Upper lobe of left lung (tissue), 6 donors: ENCODE measurements at regions not wholly inside any gene's neighbourhood (a gene's known extent, or its start where the extent isn't known, plus 50 kb on each side); places are given as distances from the start of the nearest gene placed in this dataset.

ENCODE experiments used
- ATAC-seq, 2 donors: fragments of 200-7000 bp; cut with Tn5 transposase; one replicate each; pipeline ENCODE4 v1.9.1; 2022; ENCODE audit warnings: mild to moderate bottlenecking in 2 of 2, moderate library complexity in 2 of 2; ENCODE audit not compliant: low FRiP score in 2 of 2
- DNase-seq, 2 donors: peaks; one replicate each; pipeline ENCODE4 v3.0.0-alpha.2; 2019 to 2020
- H3K27ac ChIP-seq, 4 donors: fragments of 200-600 bp; sonication (generic); one replicate each; pipeline ENCODE4 v1.5.1; 2016 to 2019
- H3K27me3 ChIP-seq, 4 donors: fragments of 200-600 bp; sonication (generic); one replicate each; pipeline ENCODE4 v1.5.1; 2017 to 2019
- H3K36me3 ChIP-seq, 4 donors: fragments of 200-600 bp; sonication (generic); one replicate each; pipeline ENCODE4 v1.5.1; 2016 to 2019
- H3K4me1 ChIP-seq, 4 donors: fragments of 200-600 bp; sonication (generic); one replicate each; pipeline ENCODE4 v1.5.1; 2018 to 2019
- H3K4me3 ChIP-seq, 4 donors: fragments of 200-600 bp; sonication (generic); one replicate each; pipeline ENCODE4 v1.5.1; 2017 to 2019; ENCODE audit warnings: mild to moderate bottlenecking in 2 of 4, moderate library complexity in 1 of 4
- H3K9me3 ChIP-seq, 4 donors: fragments of 200-600 bp; sonication (generic); one replicate each; pipeline ENCODE4 v1.5.1; 2018 to 2019
- CTCF ChIP-seq, 6 experiments: fragments of 450-650 bp in 4 of 6; fragments of 200-600 bp in 2 of 6; sonication (generic) in 2 of 6; IDR thresholded peaks; one replicate each; pipeline ENCODE4 v1.5.1; 2016 to 2019; ENCODE audit warnings: antibody characterized with exemption in 6 of 6
- EP300 ChIP-seq, 4 donors: sonication (generic); formaldehyde crosslinking; IDR thresholded peaks; one replicate each; pipeline ENCODE4 v1.5.1; 2017; ENCODE audit warnings: antibody characterized with exemption in 4 of 4, control low read depth in 2 of 4
- POLR2A ChIP-seq, 4 donors: fragments of 450-650 bp; IDR thresholded peaks; one replicate each; pipeline ENCODE4 v1.5.1; 2016 to 2017; ENCODE audit warnings: antibody characterized with exemption in 4 of 4, mild to moderate bottlenecking in 2 of 4
- POLR2AphosphoS5 ChIP-seq, 2 donors: sonication (generic); formaldehyde crosslinking; IDR thresholded peaks; one replicate each; pipeline ENCODE4 v1.5.1; 2017; ENCODE audit warnings: antibody characterized with exemption in 2 of 2
- WGBS, 2 donors: methylation state at CpG; one replicate each; pipeline ENCODE4 v1.1.5; 2017 to 2018; 5-methylcytosine and 5-hydroxymethylcytosine counted together
- donor health status: DM: no; HTN: no; CAD: no; lungs with moderate emphysema.
- donor health status: DM: no; HTN: yes; CAD: no; lungs with severe emphysema.

DNA sequence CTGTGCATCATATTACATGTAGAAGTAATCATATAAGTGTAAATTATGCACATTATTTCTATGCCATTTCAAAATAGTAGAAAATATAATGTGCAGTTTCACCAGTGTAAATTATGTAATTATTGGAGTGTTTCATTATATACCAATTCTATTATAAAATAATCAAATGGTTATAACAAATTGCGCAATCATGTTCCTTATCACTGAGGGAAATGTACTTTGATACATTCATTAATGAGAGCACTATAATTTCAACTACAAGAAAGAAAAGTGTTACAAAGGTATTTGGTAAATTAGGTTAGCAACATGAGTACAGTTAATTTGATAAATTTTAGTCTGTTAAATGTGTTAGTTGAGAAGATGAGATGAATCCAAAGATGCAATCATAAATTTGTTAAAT, 421.5 kb upstream of the CDH10 start:
- no peak for ATAC-seq
- H3K36me3 ChIP-seq: no peaks in the 10 kb centered on the region
- H3K27me3 ChIP-seq: no peaks in the 10 kb centered on the region
- DNase-seq: no peak
- no peaks in the 10 kb centered on the region for H3K4me1 ChIP-seq
- WGBS, 2 donors: 90 to 91% methylated on average over 1 of the region's 1 CpG
- H3K27ac ChIP-seq: no peak overlapping the region
- TF ChIP-seq EP300 (IDR thresholded peaks at IDR 0.05) (no peak), CTCF (IDR thresholded peaks at IDR 0.05) (no peak), POLR2A (IDR thresholded peaks at IDR 0.05) (no peak), POLR2AphosphoS5 (IDR thresholded peaks at IDR 0.05) (no peak)
- H3K9me3 ChIP-seq: no peaks in the 10 kb centered on the region
- no peak overlapping the region for H3K4me3 ChIP-seq

GRCh38 chr5:25064306-25064705, 419.5 kb upstream of the CDH10 start:
- WGBS, 2 donors: 84% methylated on average over 5 of the region's 5 CpGs
- ATAC-seq (no peak), DNase-seq (no peak)
- Histone ChIP-seq H3K27me3 (no peaks in the 10 kb centered on the region), H3K36me3 (no peaks in the 10 kb centered on the region), H3K4me1 (no peaks in the 10 kb centered on the region), H3K27ac (no peak overlapping the region), H3K4me3 (no peak overlapping the region), H3K9me3 (no peaks in the 10 kb centered on the region)
- no peak for TF ChIP-seq POLR2A (IDR thresholded peaks at IDR 0.05)
- TF ChIP-seq EP300 (IDR thresholded peaks at IDR 0.05): no peak
- TF ChIP-seq POLR2AphosphoS5 (IDR thresholded peaks at IDR 0.05): no peak
- TF ChIP-seq CTCF (IDR thresholded peaks at IDR 0.05): no peak

- WGBS, 2 donors: 75 to 84% methylated on average over 2 of the region's 2 CpGs
- ATAC-seq (no peak), DNase-seq (no peak)
- Histone ChIP-seq H3K4me3 (no peak overlapping the region), H3K9me3 (no peaks in the 10 kb centered on the region), H3K36me3 (no peaks in the 10 kb centered on the region), H3K27ac (no peak overlapping the region), H3K27me3 (no peaks in the 10 kb centered on the region), H3K4me1 (no peaks in the 10 kb centered on the region)
- no peak for TF ChIP-seq POLR2A (IDR thresholded peaks at IDR 0.05)
- no peak for TF ChIP-seq POLR2AphosphoS5 (IDR thresholded peaks at IDR 0.05)
- no peak for TF ChIP-seq EP300 (IDR thresholded peaks at IDR 0.05)
- no peak for TF ChIP-seq CTCF (IDR thresholded peaks at IDR 0.05)
These were observed 415.8 kb upstream of the CDH10 start for GRCh38 chr5:25060575-25060974.

DNA sequence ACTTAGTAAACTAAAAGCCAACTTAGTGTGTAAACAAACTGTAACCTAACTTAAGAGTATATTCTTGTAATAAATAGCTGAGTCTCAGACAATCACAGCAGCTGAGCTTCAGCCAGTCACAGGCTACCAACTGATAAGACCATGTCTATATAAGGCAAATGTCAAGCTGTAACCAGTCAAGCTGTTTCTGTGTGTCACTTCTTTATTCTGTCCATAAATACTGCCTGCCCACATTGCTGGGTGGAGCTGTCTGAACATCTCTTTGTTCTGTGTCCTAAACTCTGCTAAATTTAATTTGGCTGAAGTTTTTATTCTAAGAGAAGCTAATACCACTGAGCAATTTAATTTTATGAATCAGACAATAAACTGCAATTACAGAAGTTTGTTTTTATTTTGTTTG, 412.1 kb upstream of the CDH10 start:
- H3K27ac ChIP-seq: no peak overlapping the region
- no peaks in the 10 kb centered on the region for H3K4me1 ChIP-seq
- ATAC-seq (no peak), DNase-seq (no peak)
- no peak overlapping the region for H3K4me3 ChIP-seq
- H3K36me3 ChIP-seq: no peaks in the 10 kb centered on the region
- TF ChIP-seq EP300 (IDR thresholded peaks at IDR 0.05): no peak
- no peak for TF ChIP-seq CTCF (IDR thresholded peaks at IDR 0.05)
- H3K9me3 ChIP-seq: no peaks in the 10 kb centered on the region
- H3K27me3 ChIP-seq: no peaks in the 10 kb centered on the region

GRCh38 chr5:25033658-25034057, 388.9 kb upstream of the CDH10 start:
- 55 to 70% methylated on average over 3 of the region's 3 CpGs for WGBS, 2 donors
- H3K9me3 ChIP-seq: no peaks in the 10 kb centered on the region
- no peak for DNase-seq
- H3K4me3 ChIP-seq: no peak overlapping the region
- no peaks in the 10 kb centered on the region for H3K36me3 ChIP-seq
- H3K27me3 ChIP-seq: no peaks in the 10 kb centered on the region
- no peak for ATAC-seq
- TF ChIP-seq CTCF (IDR thresholded peaks at IDR 0.05): no peak
- TF ChIP-seq EP300 (IDR thresholded peaks at IDR 0.05): no peak
- no peak for TF ChIP-seq POLR2AphosphoS5 (IDR thresholded peaks at IDR 0.05)
- TF ChIP-seq POLR2A (IDR thresholded peaks at IDR 0.05): no peak
- H3K4me1 ChIP-seq: no peaks in the 10 kb centered on the region
- H3K27ac ChIP-seq: no peak overlapping the region
